ENCODE measurements at regions not wholly inside any gene's neighbourhood (a gene's known extent, or its start where the extent isn't known, plus 50 kb on each side); places are given as distances from the start of the nearest gene placed in this dataset.
"Not testable (repeated sequence)": the region's sequence is repeated elsewhere in the genome, so short reads cannot be mapped to it uniquely, and the experiment has no call there.

- Histone ChIP-seq H3K9me3 (no peaks in the 10 kb centered on the region), H3K27me3 (replicated peaks; ENCODE audit: insufficient read depth) (no peaks in the 10 kb centered on the region), H3K4me1 (ENCODE audit: control insufficient read depth in 1 of 2, low read depth in 2 of 2) (no peaks in the 10 kb centered on the region), H3K4me3 (no peak overlapping the region), H3K27ac (no peak overlapping the region), H3K36me3 (no peaks in the 10 kb centered on the region)
- DNase-seq (ENCODE audit: low spot score) = no peak
- ATAC-seq (ENCODE audit: insufficient number of reproducible peaks, low FRiP score, low read depth) = no peak
- TF ChIP-seq CTCF (IDR thresholded peaks at IDR 0.05) = no peak
Observed at GRCh38 chr6:27728442-27728841, 183.8 kb downstream of the OR2B2 start.

DNA sequence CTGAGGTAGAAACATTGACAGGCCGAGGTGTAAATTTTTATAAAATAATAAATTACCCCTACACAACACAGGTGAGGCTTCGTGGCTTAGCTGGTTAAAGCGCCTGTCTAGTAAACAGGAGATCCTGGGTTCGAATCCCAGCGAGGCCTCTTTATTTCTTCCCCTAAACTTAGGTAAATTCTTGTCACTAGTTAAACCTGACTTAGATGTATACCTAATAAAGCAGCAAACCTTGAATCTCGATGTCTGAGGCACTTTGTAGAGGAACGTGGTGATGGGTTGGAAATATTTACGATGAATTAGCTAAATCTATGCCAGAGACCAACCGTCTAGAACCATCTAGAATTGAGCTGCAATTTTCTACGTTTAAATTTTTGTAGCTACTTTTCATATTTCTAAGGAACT is 185.6 kb downstream of the OR2B2 start:
- Histone ChIP-seq H3K36me3 (no peaks in the 10 kb centered on the region), H3K4me1 (ENCODE audit: control insufficient read depth in 1 of 2, low read depth in 2 of 2) (no peaks in the 10 kb centered on the region), H3K9me3 (no peaks in the 10 kb centered on the region), H3K27me3 (replicated peaks; ENCODE audit: insufficient read depth) (no peaks in the 10 kb centered on the region), H3K27ac (no peak overlapping the region), H3K4me3 (no peak overlapping the region)
- no peak for ATAC-seq (ENCODE audit: insufficient number of reproducible peaks, low FRiP score, low read depth)
- DNase-seq (ENCODE audit: low spot score) = no peak
- TF ChIP-seq CTCF (IDR thresholded peaks at IDR 0.05) = no peak

DNA sequence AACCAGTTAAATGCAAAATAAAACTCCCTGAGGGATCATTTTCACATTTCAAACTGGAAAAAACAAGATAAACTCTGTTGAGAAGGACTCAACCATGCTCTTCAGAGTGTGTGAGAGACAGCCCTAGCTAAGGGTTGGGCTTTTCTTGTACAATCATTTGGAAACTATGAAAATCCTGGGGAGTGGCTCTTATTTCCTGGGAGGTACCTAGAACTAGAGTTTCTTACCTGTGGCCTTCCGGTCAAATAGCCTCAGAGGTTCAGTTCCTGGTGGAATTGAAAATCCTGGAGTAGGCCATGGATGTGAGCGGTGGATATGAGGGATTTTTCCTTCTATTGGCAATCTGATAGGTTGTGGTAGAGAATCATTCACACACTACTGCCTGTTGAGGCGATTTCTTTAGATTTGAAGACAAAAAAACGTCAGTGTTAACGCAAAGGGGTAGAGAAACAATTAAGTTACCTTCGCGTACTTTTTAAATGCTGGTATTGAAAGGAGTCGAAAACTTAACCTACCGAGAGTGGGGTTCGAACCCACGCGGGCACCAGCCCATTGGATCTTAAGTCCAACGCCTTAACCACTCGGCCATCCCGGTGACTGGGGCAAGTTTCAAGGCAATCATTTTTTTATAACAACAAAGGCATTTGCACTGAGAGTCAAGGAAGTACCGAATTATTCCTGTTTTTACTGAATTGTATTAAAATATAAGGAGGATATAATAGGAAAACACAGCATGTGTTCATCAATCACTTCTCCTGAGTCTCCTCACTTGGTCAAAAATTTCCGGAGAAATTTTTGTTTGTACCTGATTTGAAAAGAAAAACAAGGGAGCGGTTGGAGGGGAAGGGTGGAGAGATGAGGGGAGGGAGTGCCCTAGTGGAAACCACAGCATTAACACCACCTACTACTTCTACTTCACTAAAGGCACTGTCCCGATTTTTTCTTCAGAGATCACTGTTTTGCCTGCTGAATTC is 191.3 kb downstream of the OR2B2 start:
- H3K4me3 ChIP-seq = no peak overlapping the region

DNA sequence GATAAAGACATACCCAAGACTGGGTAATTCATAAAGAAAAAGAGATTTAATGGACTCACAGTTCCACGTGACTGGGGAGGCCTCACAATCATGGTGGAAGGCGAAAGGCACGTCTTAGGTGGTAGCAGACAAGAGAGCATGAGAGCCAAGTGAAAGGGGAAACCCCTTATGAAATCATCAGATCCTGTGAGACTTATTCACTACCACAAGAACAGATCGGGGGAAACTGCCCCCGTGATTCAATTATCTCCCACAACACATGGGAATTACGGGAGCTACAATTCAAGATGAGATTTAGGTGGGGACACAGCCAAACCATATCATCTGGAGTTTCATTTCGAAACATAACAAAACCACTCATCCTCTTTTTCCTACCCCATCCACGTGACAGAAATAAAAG is 193.2 kb downstream of the OR2B2 start:
- not testable (repeated sequence) for H3K4me1 ChIP-seq (ENCODE audit: control insufficient read depth in 1 of 2, low read depth in 2 of 2); H3K27me3 ChIP-seq (replicated peaks; ENCODE audit: insufficient read depth); H3K9me3 ChIP-seq; H3K4me3 ChIP-seq; H3K36me3 ChIP-seq; DNase-seq (ENCODE audit: low spot score); ATAC-seq (ENCODE audit: insufficient number of reproducible peaks, low FRiP score, low read depth); H3K27ac ChIP-seq

More for the DNA sequence above, 191.3 kb downstream of the OR2B2 start:
- Histone ChIP-seq H3K4me1 (ENCODE audit: control insufficient read depth in 1 of 2, low read depth in 2 of 2) (no peaks in the 10 kb centered on the region), H3K27me3 (replicated peaks; ENCODE audit: insufficient read depth) (no peaks in the 10 kb centered on the region), H3K9me3 (no peaks in the 10 kb centered on the region), H3K36me3 (no peaks in the 10 kb centered on the region), H3K27ac (no peak overlapping the region)
- TF ChIP-seq CTCF (IDR thresholded peaks at IDR 0.05) = no peak
- no peak for DNase-seq (ENCODE audit: low spot score)
- no peak for ATAC-seq (ENCODE audit: insufficient number of reproducible peaks, low FRiP score, low read depth)

DNA sequence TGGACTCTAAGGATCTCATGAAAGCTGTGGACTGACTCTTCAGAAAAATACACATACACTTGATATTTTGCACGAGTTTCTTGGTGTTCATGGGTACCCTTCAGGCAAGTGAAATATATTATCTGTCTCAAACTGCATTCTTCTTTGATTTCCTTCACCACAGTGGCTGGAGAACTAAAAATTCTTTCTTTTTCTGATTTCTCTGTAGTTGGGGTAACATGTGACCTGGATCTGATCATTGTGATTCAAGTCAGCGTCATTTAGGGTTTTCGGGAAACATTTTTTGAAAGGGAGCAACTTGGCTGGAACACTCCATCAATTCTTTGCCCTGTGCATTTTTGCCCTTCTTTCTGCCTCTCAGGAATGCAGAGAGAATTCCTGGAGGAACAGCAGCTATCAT is 205.8 kb downstream of the OR2B2 start:
- no peaks in the 10 kb centered on the region for H3K4me1 ChIP-seq (ENCODE audit: control insufficient read depth in 1 of 2, low read depth in 2 of 2)
- H3K27ac ChIP-seq = no peak overlapping the region
- no peak for DNase-seq (ENCODE audit: low spot score)
- no peak for ATAC-seq (ENCODE audit: insufficient number of reproducible peaks, low FRiP score, low read depth)
- no peaks in the 10 kb centered on the region for H3K9me3 ChIP-seq
- H3K4me3 ChIP-seq = no peak overlapping the region
- H3K27me3 ChIP-seq (replicated peaks; ENCODE audit: insufficient read depth) = no peaks in the 10 kb centered on the region
- no peak for TF ChIP-seq CTCF (IDR thresholded peaks at IDR 0.05)
- no peaks in the 10 kb centered on the region for H3K36me3 ChIP-seq
